Gastrocnemius medialis (tissue), 4 donors: ENCODE measurements at regions not wholly inside any gene's neighbourhood (a gene's known extent, or its start where the extent isn't known, plus 50 kb on each side); places are given as distances from the start of the nearest gene placed in this dataset.

ENCODE experiments used
- POLR2A ChIP-seq, 2 donors: fragments of 450-650 bp; IDR thresholded peaks; one replicate each; pipeline ENCODE4 v1.6.1; 2017; ENCODE audit warnings: antibody characterized with exemption in 2 of 2, mild to moderate bottlenecking in 2 of 2, moderate library complexity in 2 of 2
- TF ChIP-seq, protein P1 (sequence below), 5 experiments: fragments of 450-650 bp in 3 of 5; fragments of 200-600 bp in 2 of 5; sonication (generic) in 2 of 5; IDR thresholded peaks in 4 of 5; conservative IDR thresholded peaks in 1 of 5; 1 replicate in 4 of 5; 2 replicates in 1 of 5; pipeline ENCODE4 v1.5.1; 2016 to 2019; ENCODE audit warnings: antibody characterized with exemption in 5 of 5, mild to moderate bottlenecking in 3 of 5, moderate library complexity in 3 of 5

DNA sequence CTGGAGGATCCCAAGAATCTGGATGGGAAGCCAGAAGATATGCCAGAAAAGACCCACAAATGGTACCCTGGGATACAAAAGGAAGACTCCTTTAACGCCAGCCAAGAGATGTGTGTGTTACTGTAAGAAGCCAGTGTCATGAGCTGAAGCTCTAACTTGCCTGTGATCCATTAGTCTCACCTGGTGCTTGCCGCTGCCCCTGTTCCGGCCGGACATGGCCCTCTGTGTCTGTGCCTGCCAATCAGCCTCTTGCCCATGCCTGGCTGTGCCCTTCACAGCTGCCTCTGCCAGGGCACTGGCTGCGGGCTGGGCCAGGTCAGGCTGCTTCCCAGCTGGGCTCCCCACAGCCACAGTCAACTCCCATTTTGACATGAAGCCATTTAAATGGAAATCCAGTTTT lies 55.4 kb downstream of the POU3F3 start:
- TF ChIP-seq, protein P1, sequence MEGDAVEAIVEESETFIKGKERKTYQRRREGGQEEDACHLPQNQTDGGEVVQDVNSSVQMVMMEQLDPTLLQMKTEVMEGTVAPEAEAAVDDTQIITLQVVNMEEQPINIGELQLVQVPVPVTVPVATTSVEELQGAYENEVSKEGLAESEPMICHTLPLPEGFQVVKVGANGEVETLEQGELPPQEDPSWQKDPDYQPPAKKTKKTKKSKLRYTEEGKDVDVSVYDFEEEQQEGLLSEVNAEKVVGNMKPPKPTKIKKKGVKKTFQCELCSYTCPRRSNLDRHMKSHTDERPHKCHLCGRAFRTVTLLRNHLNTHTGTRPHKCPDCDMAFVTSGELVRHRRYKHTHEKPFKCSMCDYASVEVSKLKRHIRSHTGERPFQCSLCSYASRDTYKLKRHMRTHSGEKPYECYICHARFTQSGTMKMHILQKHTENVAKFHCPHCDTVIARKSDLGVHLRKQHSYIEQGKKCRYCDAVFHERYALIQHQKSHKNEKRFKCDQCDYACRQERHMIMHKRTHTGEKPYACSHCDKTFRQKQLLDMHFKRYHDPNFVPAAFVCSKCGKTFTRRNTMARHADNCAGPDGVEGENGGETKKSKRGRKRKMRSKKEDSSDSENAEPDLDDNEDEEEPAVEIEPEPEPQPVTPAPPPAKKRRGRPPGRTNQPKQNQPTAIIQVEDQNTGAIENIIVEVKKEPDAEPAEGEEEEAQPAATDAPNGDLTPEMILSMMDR (IDR thresholded peaks at IDR 0.05 in 4 of 5, conservative IDR thresholded peaks at IDR 0.05 in 1 of 5), result no peak
- no peak for TF ChIP-seq POLR2A (IDR thresholded peaks at IDR 0.05)
